HEK293T (cell line): ENCODE measurements at regions not wholly inside any gene's neighbourhood (a gene's known extent, or its start where the extent isn't known, plus 50 kb on each side); places are given as distances from the start of the nearest gene placed in this dataset.

Experiments used
- ARNT ChIP-seq: fragments of 450-650 bp; IDR thresholded peaks from 2 replicates; pipeline ENCODE4 v1.6.1; 2017; ENCODE audit warnings: mild to moderate bottlenecking
- BHLHE40 ChIP-seq: fragments of 450-650 bp; IDR thresholded peaks from 2 replicates; pipeline ENCODE4 v1.6.1; 2016; ENCODE audit warnings: mild to moderate bottlenecking, moderate library complexity, borderline replicate concordance
- FOXK2 ChIP-seq: fragments of 450-650 bp; IDR thresholded peaks from 2 replicates; pipeline ENCODE4 v1.6.1; 2016; ENCODE audit warnings: mild to moderate bottlenecking
- FOXM1 ChIP-seq: fragments of 450-650 bp; IDR thresholded peaks from 2 replicates; pipeline ENCODE4 v1.6.1; 2017; ENCODE audit warnings: mild to moderate bottlenecking, borderline replicate concordance
- NFRKB ChIP-seq: fragments of 450-650 bp; IDR thresholded peaks from 2 replicates; pipeline ENCODE4 v1.6.1; 2016; ENCODE audit warnings: mild to moderate bottlenecking, moderate library complexity
- SP1 ChIP-seq: fragments of 450-650 bp; IDR thresholded peaks from 2 replicates; pipeline ENCODE4 v1.6.1; 2017
- TF ChIP-seq, protein P1 (sequence below): fragments of 450-650 bp; IDR thresholded peaks from 2 replicates; pipeline ENCODE4 v1.6.1; 2016

GRCh38 chr4:170990989-170991589, 822.1 kb upstream of the GALNTL6 start:
- TF ChIP-seq BHLHE40, result no peak
- TF ChIP-seq ARNT, result no peak
- TF ChIP-seq, protein P1, sequence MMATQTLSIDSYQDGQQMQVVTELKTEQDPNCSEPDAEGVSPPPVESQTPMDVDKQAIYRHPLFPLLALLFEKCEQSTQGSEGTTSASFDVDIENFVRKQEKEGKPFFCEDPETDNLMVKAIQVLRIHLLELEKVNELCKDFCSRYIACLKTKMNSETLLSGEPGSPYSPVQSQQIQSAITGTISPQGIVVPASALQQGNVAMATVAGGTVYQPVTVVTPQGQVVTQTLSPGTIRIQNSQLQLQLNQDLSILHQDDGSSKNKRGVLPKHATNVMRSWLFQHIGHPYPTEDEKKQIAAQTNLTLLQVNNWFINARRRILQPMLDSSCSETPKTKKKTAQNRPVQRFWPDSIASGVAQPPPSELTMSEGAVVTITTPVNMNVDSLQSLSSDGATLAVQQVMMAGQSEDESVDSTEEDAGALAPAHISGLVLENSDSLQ, result no peak
- TF ChIP-seq SP1, result no peak
- no peak for TF ChIP-seq FOXK2
- no peak for TF ChIP-seq FOXM1
- TF ChIP-seq NFRKB, result no peak
